Chondrocyte (in vitro differentiated cells): ENCODE measurements at regions not wholly inside any gene's neighbourhood (a gene's known extent, or its start where the extent isn't known, plus 50 kb on each side); places are given as distances from the start of the nearest gene placed in this dataset.

Experiments
- DNase-seq: peaks from one replicate; pipeline ENCODE4 v3.0.0; 2021; ENCODE audit warnings: mixed read lengths, low spot score
- H3K27ac Mint-ChIP-seq: one replicate; pipeline ENCODE4 v1.8.0; 2021; ENCODE audit warnings: mild to moderate bottlenecking, moderate library complexity, mixed read lengths; ENCODE audit not compliant: unreplicated experiment
- H3K27me3 Mint-ChIP-seq: 2 replicates; pipeline ENCODE4 v1.8.0; 2021; ENCODE audit warnings: low read depth, mixed read lengths
- H3K36me3 Mint-ChIP-seq: 2 replicates; pipeline ENCODE4 v1.8.0; 2021; ENCODE audit warnings: low read depth, mixed read lengths
- H3K4me1 Mint-ChIP-seq: 2 replicates; pipeline ENCODE4 v1.8.0; 2021; ENCODE audit warnings: low read depth, mild to moderate bottlenecking, mixed read lengths
- H3K4me3 Mint-ChIP-seq: one replicate; pipeline ENCODE4 v1.8.0; 2021; ENCODE audit warnings: mild to moderate bottlenecking, moderate library complexity, mixed read lengths; ENCODE audit not compliant: unreplicated experiment
- H3K9me3 Mint-ChIP-seq: 2 replicates; pipeline ENCODE4 v1.8.0; 2021; ENCODE audit warnings: low read depth, mixed read lengths
- TF ChIP-seq, protein P1 (sequence below): fragments of 200-600 bp; sonication (generic); IDR thresholded peaks from 2 replicates; pipeline ENCODE4 v1.5.0; 2021; ENCODE audit warnings: antibody characterized with exemption, mild to moderate bottlenecking, moderate library complexity

DNA sequence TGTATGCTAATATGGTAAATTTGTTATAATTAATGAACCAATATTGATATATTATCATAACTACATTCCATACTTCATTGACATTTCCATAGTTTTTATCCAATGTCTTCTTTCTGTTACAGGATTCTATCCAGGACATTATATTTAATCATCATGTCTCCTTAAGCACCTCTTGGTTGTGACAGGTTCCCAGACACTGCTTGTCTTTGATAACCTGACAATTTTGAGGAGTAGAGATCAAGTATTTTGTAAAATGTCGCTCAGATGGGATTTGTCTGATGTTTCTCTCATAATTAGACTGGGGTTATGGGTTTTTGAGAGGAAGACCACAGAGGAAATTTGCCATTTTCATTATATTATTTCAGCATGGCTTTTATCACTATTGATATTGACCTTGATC lies 317.4 kb downstream of the PLOD2 start:
- Mint-ChIP-seq H3K4me1 (no peaks in the 10 kb centered on the region), H3K27me3 (peaks cover 3% of the 10 kb centered on the region), H3K4me3 (no peak overlapping the region), H3K36me3 (no peaks in the 10 kb centered on the region), H3K9me3 (peaks cover 5% of the 10 kb centered on the region), H3K27ac (no peak overlapping the region)
- no peak for DNase-seq
- TF ChIP-seq, protein P1, sequence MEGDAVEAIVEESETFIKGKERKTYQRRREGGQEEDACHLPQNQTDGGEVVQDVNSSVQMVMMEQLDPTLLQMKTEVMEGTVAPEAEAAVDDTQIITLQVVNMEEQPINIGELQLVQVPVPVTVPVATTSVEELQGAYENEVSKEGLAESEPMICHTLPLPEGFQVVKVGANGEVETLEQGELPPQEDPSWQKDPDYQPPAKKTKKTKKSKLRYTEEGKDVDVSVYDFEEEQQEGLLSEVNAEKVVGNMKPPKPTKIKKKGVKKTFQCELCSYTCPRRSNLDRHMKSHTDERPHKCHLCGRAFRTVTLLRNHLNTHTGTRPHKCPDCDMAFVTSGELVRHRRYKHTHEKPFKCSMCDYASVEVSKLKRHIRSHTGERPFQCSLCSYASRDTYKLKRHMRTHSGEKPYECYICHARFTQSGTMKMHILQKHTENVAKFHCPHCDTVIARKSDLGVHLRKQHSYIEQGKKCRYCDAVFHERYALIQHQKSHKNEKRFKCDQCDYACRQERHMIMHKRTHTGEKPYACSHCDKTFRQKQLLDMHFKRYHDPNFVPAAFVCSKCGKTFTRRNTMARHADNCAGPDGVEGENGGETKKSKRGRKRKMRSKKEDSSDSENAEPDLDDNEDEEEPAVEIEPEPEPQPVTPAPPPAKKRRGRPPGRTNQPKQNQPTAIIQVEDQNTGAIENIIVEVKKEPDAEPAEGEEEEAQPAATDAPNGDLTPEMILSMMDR: no peak

DNA sequence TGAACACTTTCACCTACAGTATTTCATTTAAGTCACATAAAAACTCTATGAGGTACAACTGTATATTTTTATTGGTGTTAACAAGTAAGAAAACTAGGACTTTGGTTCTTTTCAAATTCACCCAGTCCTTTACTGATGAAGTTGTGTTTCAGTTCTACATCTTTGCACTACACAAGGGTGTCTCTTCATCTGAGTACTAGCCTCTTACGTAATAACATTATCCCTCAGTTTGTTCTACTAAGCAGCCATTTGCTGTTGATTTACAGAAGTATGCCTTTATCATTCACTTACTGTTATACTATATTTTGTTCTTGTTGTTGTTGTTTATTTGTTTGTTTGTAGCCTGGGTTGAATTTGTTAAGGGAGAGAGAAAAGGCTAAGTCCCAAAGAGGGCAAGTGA lies 311.9 kb downstream of the PLOD2 start:
- DNase-seq: no peak
- TF ChIP-seq, protein P1: no peak
- Mint-ChIP-seq H3K4me1 (peaks cover 6% of the 10 kb centered on the region), H3K9me3 (no peaks in the 10 kb centered on the region), H3K27ac (no peak overlapping the region), H3K27me3 (peaks cover 3% of the 10 kb centered on the region), H3K4me3 (no peak overlapping the region), H3K36me3 (no peaks in the 10 kb centered on the region)

DNA sequence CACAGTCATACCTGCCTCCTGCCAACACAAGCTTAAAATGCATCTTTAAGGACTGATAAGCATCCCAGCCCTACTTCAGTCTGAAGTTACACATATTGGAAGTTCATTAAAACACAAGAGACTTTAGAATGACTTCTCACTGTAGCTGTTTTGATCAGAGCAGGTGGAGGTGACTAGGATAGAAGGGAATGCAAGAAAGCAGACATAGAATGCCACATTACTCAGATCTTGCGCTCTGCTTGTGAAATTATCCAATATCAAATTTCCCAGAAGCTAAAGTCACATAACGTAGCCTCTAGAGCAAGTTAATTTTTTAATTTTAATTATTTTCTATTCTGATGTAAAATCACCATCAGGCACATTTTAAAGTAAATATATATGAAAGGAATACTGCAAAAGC lies 306.5 kb downstream of the PLOD2 start:
- Mint-ChIP-seq H3K4me1 (peaks cover 5% of the 10 kb centered on the region), H3K27me3 (peaks cover 2% of the 10 kb centered on the region), H3K9me3 (no peaks in the 10 kb centered on the region)

DNA sequence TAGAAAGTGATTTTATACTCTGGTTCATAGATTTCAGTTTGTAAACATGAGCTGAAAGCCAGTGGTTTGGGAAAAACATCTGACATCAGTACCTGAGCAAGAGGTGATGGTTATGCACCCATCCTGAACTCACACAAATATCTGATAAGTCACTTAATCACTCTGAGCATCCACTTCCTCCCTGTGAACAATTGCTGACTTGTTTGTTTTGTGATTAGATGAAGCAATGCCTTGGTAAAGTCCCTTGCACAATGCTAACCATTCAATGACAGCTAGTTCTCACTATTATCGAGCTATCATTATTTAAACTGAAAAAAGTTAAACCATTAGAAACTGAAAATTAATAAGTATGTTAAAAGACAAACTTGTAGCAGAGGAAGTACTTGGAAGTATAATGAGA lies 303.0 kb downstream of the PLOD2 start:
- Mint-ChIP-seq H3K4me1 (no peaks in the 10 kb centered on the region), H3K36me3 (no peaks in the 10 kb centered on the region), H3K9me3 (no peaks in the 10 kb centered on the region), H3K27me3 (peaks cover 2% of the 10 kb centered on the region), H3K4me3 (no peak overlapping the region), H3K27ac (no peak overlapping the region)
- DNase-seq: no peak
- TF ChIP-seq, protein P1: no peak

More for the DNA sequence above, 306.5 kb downstream of the PLOD2 start:
- TF ChIP-seq, protein P1: no peak
- H3K4me3 Mint-ChIP-seq: no peak overlapping the region
- no peaks in the 10 kb centered on the region for H3K36me3 Mint-ChIP-seq
- no peak for DNase-seq
- H3K27ac Mint-ChIP-seq: no peak overlapping the region

DNA sequence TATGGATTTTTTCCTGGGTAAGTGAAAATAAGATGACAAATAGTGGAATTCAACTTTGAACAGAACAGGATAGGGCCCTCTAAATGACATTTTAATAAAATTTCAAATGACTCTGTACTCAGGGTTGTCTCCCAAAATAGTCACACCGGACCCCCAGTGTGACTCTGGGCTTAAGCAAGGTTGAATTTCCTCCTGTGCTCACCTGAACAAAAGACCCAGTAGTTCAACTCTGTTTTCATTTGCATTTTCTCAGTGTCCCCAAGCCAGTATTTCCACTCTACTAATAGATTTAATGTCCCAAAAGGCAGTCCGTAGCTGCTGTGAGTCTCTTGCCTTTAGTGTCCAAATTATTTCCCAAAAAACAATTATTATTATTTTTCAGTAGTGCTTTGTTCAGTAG lies 296.6 kb downstream of the PLOD2 start:
- Mint-ChIP-seq H3K27ac (no peak overlapping the region), H3K36me3 (no peaks in the 10 kb centered on the region), H3K4me1 (no peaks in the 10 kb centered on the region), H3K4me3 (no peak overlapping the region), H3K9me3 (no peaks in the 10 kb centered on the region), H3K27me3 (no peaks in the 10 kb centered on the region)
- TF ChIP-seq, protein P1: no peak
- DNase-seq: no peak
